ENCODE measurements at regions not wholly inside any gene's neighbourhood (a gene's known extent, or its start where the extent isn't known, plus 50 kb on each side); places are given as distances from the start of the nearest gene placed in this dataset.
"Not testable (repeated sequence)": the region's sequence is repeated elsewhere in the genome, so short reads cannot be mapped to it uniquely, and the experiment has no call there.

DNA sequence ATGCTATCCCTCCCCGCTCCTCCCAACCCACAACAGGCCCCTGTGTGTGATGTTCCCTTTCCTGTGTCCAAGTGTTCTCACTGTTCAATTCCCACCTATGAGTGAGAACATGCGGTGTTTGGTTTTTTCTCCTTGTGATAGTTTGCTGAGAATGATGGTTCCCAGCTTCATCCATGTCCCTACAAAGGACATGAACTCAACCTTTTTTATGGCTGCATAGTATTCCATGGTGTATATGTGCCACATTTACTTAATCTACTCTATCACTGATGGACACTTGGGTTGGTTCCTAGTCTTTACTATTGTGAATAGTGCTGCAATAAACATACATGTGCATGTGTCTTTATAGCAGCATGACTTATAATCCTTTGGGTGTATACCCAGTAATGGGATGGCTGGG lies 126.6 kb upstream of the HMGN3 start:
- not testable (repeated sequence) for TF ChIP-seq CTCF, POLR2A (IDR thresholded peaks at IDR 0.05)

All from breast epithelium (tissue), 3 donors.